BLaER1 (cell line): ENCODE measurements at regions not wholly inside any gene's neighbourhood (a gene's known extent, or its start where the extent isn't known, plus 50 kb on each side); places are given as distances from the start of the nearest gene placed in this dataset.

Source experiments
- H3K27ac ChIP-seq: shearing (Covaris generic); formaldehyde crosslinking; 2 replicates; pipeline ENCODE4 v1.8.1; 2022
- H3K27me3 ChIP-seq: shearing (Covaris generic); formaldehyde crosslinking; 2 replicates; pipeline ENCODE4 v1.8.1; 2022
- H3K36me3 ChIP-seq: shearing (Covaris generic); formaldehyde crosslinking; 2 replicates; pipeline ENCODE4 v1.8.1; 2022
- H3K4me1 ChIP-seq: shearing (Covaris generic); formaldehyde crosslinking; 2 replicates; pipeline ENCODE4 v1.8.1; 2022
- H3K4me2 ChIP-seq: shearing (Covaris generic); formaldehyde crosslinking; 2 replicates; pipeline ENCODE4 v1.8.1; 2022
- H3K4me3 ChIP-seq: shearing (Covaris generic); formaldehyde crosslinking; 2 replicates; pipeline ENCODE4 v1.8.1; 2022
- H3K9ac ChIP-seq: shearing (Covaris generic); formaldehyde crosslinking; 2 replicates; pipeline ENCODE4 v1.8.1; 2022
- H3K9me3 ChIP-seq: shearing (Covaris generic); formaldehyde crosslinking; 2 replicates; pipeline ENCODE4 v1.8.1; 2022
- H4K20me1 ChIP-seq: shearing (Covaris generic); formaldehyde crosslinking; 2 replicates; pipeline ENCODE4 v1.8.1; 2022
- Cebpa-rat ChIP-seq: shearing (Covaris generic); IDR thresholded peaks from 2 replicates; pipeline ENCODE4 v1.8.1; 2022

- Histone ChIP-seq H3K27me3 (no peaks in the 10 kb centered on the region), H3K36me3 (no peaks in the 10 kb centered on the region), H4K20me1 (no peaks in the 10 kb centered on the region), H3K4me1 (peaks cover 49% of the 10 kb centered on the region), H3K27ac (no peak overlapping the region), H3K4me3 (no peak overlapping the region), H3K9ac (no peak overlapping the region), H3K4me2 (0 out of 2 replicates have a peak overlapping the region, but pooled peaks have one; percentile 15), H3K9me3 (peaks cover 23% of the 10 kb centered on the region)
- no peak for TF ChIP-seq Cebpa-rat
Measured at GRCh38 chr13:44223770-44224444, 149.7 kb upstream of the SERP2 start.

GRCh38 chr13:44224450-44225149 lies 149.0 kb upstream of the SERP2 start:
- 0 out of 2 replicates have a peak overlapping the region, but pooled peaks have one; percentile 15 for H3K4me2 ChIP-seq
- no peak overlapping the region for H3K27ac ChIP-seq
- no peaks in the 10 kb centered on the region for H3K27me3 ChIP-seq
- no peak overlapping the region for H3K4me3 ChIP-seq
- peaks cover 49% of the 10 kb centered on the region for H3K4me1 ChIP-seq
- H3K9ac ChIP-seq, result no peak overlapping the region
- H3K36me3 ChIP-seq, result no peaks in the 10 kb centered on the region
- TF ChIP-seq Cebpa-rat, result no peak
- peaks cover 23% of the 10 kb centered on the region for H3K9me3 ChIP-seq
- no peaks in the 10 kb centered on the region for H4K20me1 ChIP-seq

- H3K4me1 ChIP-seq, result peaks cover 55% of the 10 kb centered on the region
- H3K27ac ChIP-seq, result peak overlapping the region; percentile 18; the same call in 1 of the 2 replicates
- no peaks in the 10 kb centered on the region for H3K36me3 ChIP-seq
- H3K9ac ChIP-seq, result no peak overlapping the region; the same call in 1 of the 2 replicates
- peaks cover 31% of the 10 kb centered on the region for H3K9me3 ChIP-seq
- no peak overlapping the region for H3K4me3 ChIP-seq
- peak overlapping the region; percentile 84 for H3K4me2 ChIP-seq
- no peaks in the 10 kb centered on the region for H4K20me1 ChIP-seq
- H3K27me3 ChIP-seq, result no peaks in the 10 kb centered on the region
- TF ChIP-seq Cebpa-rat, result no peak
Measured at GRCh38 chr13:44229371-44230030, 144.1 kb upstream of the SERP2 start.

DNA sequence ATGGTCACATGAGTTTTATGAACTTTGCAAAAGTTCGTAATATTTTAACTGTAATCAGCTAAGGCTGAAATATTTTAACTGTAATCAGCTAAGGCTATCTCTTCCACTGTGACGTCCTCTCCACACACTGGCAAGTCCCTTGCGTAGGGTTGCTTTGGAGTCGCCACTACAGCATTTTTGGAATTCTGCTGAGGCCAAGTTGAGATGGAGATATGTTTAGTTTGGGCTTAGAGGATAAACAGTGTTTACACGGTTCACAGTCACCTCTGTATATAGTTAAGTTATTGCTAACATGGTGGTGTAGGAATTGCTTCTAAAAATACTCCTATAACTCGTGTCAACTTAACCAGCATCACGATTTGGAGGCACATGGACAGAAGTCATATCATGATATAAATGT lies 143.6 kb upstream of the SERP2 start:
- no peak overlapping the region for H3K4me3 ChIP-seq
- H3K4me1 ChIP-seq, result peaks cover 56% of the 10 kb centered on the region
- H3K27ac ChIP-seq, result no peak overlapping the region; the same call in 1 of the 2 replicates
- TF ChIP-seq Cebpa-rat, result no peak
- H3K4me2 ChIP-seq, result peak overlapping the region; percentile 84
- no peak overlapping the region for H3K9ac ChIP-seq
- H4K20me1 ChIP-seq, result no peaks in the 10 kb centered on the region
- peaks cover 26% of the 10 kb centered on the region for H3K9me3 ChIP-seq
- no peaks in the 10 kb centered on the region for H3K27me3 ChIP-seq
- no peaks in the 10 kb centered on the region for H3K36me3 ChIP-seq

- Histone ChIP-seq H3K27me3 (no peaks in the 10 kb centered on the region), H3K9me3 (peaks cover 20% of the 10 kb centered on the region), H3K4me1 (peaks cover 62% of the 10 kb centered on the region), H3K36me3 (no peaks in the 10 kb centered on the region), H3K4me3 (no peak overlapping the region), H4K20me1 (no peaks in the 10 kb centered on the region), H3K9ac (no peak overlapping the region), H3K4me2 (no peak overlapping the region), H3K27ac (no peak overlapping the region)
- TF ChIP-seq Cebpa-rat, result no peak
Measured at GRCh38 chr13:44230736-44231135, 142.9 kb upstream of the SERP2 start.

DNA sequence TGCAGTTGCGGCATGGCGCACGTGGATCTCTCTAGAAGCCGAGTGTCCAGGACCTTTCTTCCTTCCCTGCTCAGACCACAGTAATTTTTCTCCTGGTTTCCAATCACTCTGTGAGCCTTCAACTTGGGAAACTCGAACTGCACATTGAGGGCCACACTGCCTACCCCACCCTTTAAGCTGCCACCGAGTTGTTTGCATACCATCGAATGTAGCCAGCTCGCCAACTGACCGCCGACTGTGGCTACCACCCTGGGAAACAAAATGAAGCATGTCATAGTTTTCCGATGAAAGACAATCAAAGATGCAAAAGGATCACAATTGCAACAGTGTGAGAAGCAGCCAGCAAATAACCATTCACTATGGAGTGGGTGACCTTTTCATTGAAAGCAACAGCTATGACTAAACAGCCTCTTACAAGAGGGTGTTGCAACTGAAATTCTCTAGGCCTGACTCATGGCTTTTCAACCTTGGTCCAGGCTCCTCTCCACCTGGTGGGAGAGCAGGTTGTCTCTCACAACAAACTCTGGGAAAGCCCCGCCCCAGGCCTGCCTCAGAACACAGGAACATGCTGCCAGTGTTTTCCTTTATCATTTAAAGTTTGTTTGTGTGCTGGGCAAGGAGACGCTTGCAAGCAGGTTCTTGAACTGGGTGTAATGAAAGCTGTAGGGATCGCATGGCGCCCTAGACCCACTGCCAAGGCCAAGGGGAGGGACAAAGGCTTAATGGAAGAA lies 141.7 kb upstream of the SERP2 start:
- Histone ChIP-seq H3K9me3 (peaks cover 15% of the 10 kb centered on the region), H3K27ac (no peak overlapping the region), H3K27me3 (no peaks in the 10 kb centered on the region), H3K4me3 (no peak overlapping the region), H3K9ac (no peak overlapping the region), H4K20me1 (no peaks in the 10 kb centered on the region), H3K4me2 (peak overlapping the region; percentile 25; the same call in 1 of the 2 replicates), H3K36me3 (no peaks in the 10 kb centered on the region), H3K4me1 (peaks cover 74% of the 10 kb centered on the region)
- TF ChIP-seq Cebpa-rat, result no peak

DNA sequence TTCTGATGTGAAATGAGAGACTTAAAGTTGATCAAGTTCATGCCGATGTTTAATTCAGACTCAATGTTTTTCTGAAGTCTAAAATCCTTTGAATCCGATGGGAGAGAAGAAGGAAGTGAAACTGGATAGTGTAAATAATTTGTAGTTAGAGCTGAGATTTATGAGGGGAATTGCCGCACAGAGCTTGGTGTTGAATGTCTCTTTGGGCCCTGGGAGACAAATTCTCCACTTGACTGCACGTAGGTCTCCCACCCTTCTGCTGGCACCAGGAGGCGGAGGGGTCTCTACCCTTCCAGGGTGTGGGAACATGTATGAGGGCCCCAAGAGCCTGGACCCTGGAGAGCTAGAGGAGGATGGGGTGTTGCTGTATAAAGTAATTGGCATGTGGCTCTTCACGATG lies 140.8 kb upstream of the SERP2 start:
- no peak for TF ChIP-seq Cebpa-rat
- peaks cover 83% of the 10 kb centered on the region for H3K4me1 ChIP-seq
- H3K4me3 ChIP-seq, result no peak overlapping the region
- peaks cover 10% of the 10 kb centered on the region for H3K9me3 ChIP-seq
- no peak overlapping the region for H3K27ac ChIP-seq
- H3K4me2 ChIP-seq, result peak overlapping the region; percentile 25; the same call in 1 of the 2 replicates
- no peaks in the 10 kb centered on the region for H3K27me3 ChIP-seq
- no peak overlapping the region for H3K9ac ChIP-seq
- no peaks in the 10 kb centered on the region for H3K36me3 ChIP-seq
- no peaks in the 10 kb centered on the region for H4K20me1 ChIP-seq

GRCh38 chr13:44234566-44234965 lies 139.1 kb upstream of the SERP2 start:
- peaks cover 14% of the 10 kb centered on the region; the same call in 1 of the 2 replicates for H3K9me3 ChIP-seq
- H3K4me3 ChIP-seq, result no peak overlapping the region
- no peaks in the 10 kb centered on the region for H4K20me1 ChIP-seq
- TF ChIP-seq Cebpa-rat, result no peak
- no peak overlapping the region for H3K4me2 ChIP-seq
- H3K27ac ChIP-seq, result no peak overlapping the region
- peaks cover 78% of the 10 kb centered on the region for H3K4me1 ChIP-seq
- H3K36me3 ChIP-seq, result no peaks in the 10 kb centered on the region
- H3K9ac ChIP-seq, result no peak overlapping the region
- no peaks in the 10 kb centered on the region for H3K27me3 ChIP-seq

DNA sequence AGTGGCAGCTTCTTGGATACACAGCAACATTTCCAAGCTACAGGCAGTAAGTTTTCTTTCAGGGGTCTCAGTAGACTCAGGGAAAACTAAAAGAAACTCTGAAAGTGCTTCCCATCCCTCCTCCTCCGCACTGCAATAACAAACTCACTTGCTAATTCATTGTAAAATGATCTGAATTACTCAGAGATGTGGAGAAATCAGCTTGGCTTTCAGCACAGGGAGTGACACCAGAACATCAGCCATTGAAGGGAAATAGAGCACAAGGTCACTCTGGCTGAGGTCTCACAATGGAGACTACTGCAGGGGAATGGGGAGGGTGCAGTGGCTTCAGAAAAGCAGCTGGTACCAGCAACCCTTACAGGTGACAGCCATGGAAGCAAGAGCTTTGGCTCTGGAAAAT lies 137.3 kb upstream of the SERP2 start:
- H3K36me3 ChIP-seq, result no peaks in the 10 kb centered on the region
- peaks cover 73% of the 10 kb centered on the region for H3K4me1 ChIP-seq
- H4K20me1 ChIP-seq, result no peaks in the 10 kb centered on the region
- peaks cover 25% of the 10 kb centered on the region for H3K9me3 ChIP-seq
- peak overlapping the region; percentile 29; the same call in 1 of the 2 replicates for H3K27ac ChIP-seq
- H3K4me3 ChIP-seq, result no peak overlapping the region
- H3K27me3 ChIP-seq, result no peaks in the 10 kb centered on the region
- H3K9ac ChIP-seq, result no peak overlapping the region
- no peak for TF ChIP-seq Cebpa-rat
- peak overlapping the region; percentile 68 for H3K4me2 ChIP-seq
